ENCODE measurements at regions not wholly inside any gene's neighbourhood (a gene's known extent, or its start where the extent isn't known, plus 50 kb on each side); places are given as distances from the start of the nearest gene placed in this dataset.

DNA sequence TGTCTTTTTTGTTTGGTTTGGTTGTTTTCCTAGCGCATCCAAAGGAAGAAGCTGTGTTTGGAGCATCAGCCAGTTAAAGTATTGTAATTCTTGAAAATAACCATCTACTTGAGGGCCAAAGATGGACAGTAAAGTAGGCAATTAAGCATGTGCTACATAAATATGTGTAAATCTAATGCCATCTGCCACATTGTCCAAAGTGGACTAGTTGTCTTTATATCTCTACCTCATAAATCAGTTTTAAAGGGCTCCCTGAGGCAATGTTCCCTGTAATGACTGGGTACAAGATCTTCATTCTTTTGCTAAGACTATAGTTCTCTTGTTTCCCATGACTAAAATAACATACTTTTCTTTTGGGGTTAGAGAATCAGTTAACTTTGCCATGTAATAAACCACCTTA is 460.0 kb upstream of the RARB start:
- H3K79me2 ChIP-seq (ENCODE audit: control insufficient read depth, insufficient read depth, low read length), result no peaks in the 10 kb centered on the region
- no peaks in the 10 kb centered on the region for H3K4me1 ChIP-seq (ENCODE audit: control insufficient read depth, extremely low read depth, insufficient read depth, low read length)
- no peak overlapping the region for H3K4me3 ChIP-seq (replicated peaks in 1 of 3; ENCODE audit: insufficient read depth in 1 of 3, low read depth in 1 of 3, low read length in 3 of 3)
- no peak overlapping the region for H3K4me2 ChIP-seq (ENCODE audit: insufficient read depth, low read length)
- H2AFZ ChIP-seq (ENCODE audit: low read depth, low read length), result no peak overlapping the region
- H4K20me1 ChIP-seq (replicated peaks; ENCODE audit: control insufficient read depth, extremely low read depth, insufficient read depth, low read length), result no peaks in the 10 kb centered on the region
- FAIRE-seq (no peak), DNase-seq (ENCODE audit: low read depth, low spot score) (no peak)
- BruUV-seq (replicated peaks), result no TSS peak
- no peak for TF ChIP-seq CTCF (IDR thresholded peaks at IDR 0.05; ENCODE audit: extremely low read depth in 1 of 2, insufficient read depth in 1 of 2, low read depth in 1 of 2, low read length in 2 of 2)
- no peak for TF ChIP-seq POLR2AphosphoS5 (IDR thresholded peaks at IDR 0.05; ENCODE audit: insufficient read depth, low read depth, low read length)
- TF ChIP-seq POLR2A (IDR thresholded peaks at IDR 0.05; ENCODE audit: low read depth, low read length), result no peak
- no peak for TF ChIP-seq GATA2 (IDR thresholded peaks at IDR 0.05; ENCODE audit: insufficient read depth, insufficient read length, low read depth, low read length)
- TF ChIP-seq MAX (IDR thresholded peaks at IDR 0.05; ENCODE audit: insufficient read depth, insufficient read length), result no peak
- no peak for TF ChIP-seq MYC (IDR thresholded peaks at IDR 0.05; ENCODE audit: low read depth, low read length)
- no peak for TF ChIP-seq EZH2 (IDR thresholded peaks at IDR 0.05; ENCODE audit: borderline replicate concordance, low read depth, low read length, severe bottlenecking)
- no peak for TF ChIP-seq JUN (IDR thresholded peaks at IDR 0.05; ENCODE audit: borderline replicate concordance, insufficient read depth, insufficient read length, low read depth)
- TF ChIP-seq FOS (IDR thresholded peaks at IDR 0.05; ENCODE audit: borderline replicate concordance, insufficient read depth, low read length), result no peak
- dilution Hi-C loops (cut with MboI; ENCODE audit: extremely low pct_ligation_motif_present, low sequenced_read_pairs) (no loop called here), intact Hi-C loops (cut with micrococcal nuclease) (no loop called here)
- H3K9me3 ChIP-seq (replicated peaks; ENCODE audit: control insufficient read depth, insufficient read depth, low read length), result no peaks in the 10 kb centered on the region
- POLR2A ChIA-PET, result no interaction called here
- H3K9ac ChIP-seq (replicated peaks; ENCODE audit: extremely low read depth, insufficient read depth, low read length), result no peak overlapping the region
- no peaks in the 10 kb centered on the region for H3K9me1 ChIP-seq (replicated peaks; ENCODE audit: control insufficient read depth, extremely low read depth, insufficient read depth, low read length)
- H3K27ac ChIP-seq (ENCODE audit: insufficient read depth, low read depth, low read length), result no peak overlapping the region
- H3K36me3 ChIP-seq (ENCODE audit: control insufficient read depth in 2 of 2, extremely low read depth in 1 of 2, insufficient read depth in 2 of 2, low read length in 2 of 2), result no peaks in the 10 kb centered on the region
- CTCF ChIA-PET, result interaction anchor here (1.8 to 2.0 kb wide), 2 partner anchors 11 to 626 kb away, joined by 4 to 11 read pairs; no protein-coding TSS in a partner anchor
- no peaks in the 10 kb centered on the region for H3K27me3 ChIP-seq (ENCODE audit: control insufficient read depth in 2 of 2, insufficient read depth in 2 of 2, low read length in 2 of 2)

All from endothelial cell of umbilical vein (primary cell).